ENCODE measurements at regions not wholly inside any gene's neighbourhood (a gene's known extent, or its start where the extent isn't known, plus 50 kb on each side); places are given as distances from the start of the nearest gene placed in this dataset.

DNA sequence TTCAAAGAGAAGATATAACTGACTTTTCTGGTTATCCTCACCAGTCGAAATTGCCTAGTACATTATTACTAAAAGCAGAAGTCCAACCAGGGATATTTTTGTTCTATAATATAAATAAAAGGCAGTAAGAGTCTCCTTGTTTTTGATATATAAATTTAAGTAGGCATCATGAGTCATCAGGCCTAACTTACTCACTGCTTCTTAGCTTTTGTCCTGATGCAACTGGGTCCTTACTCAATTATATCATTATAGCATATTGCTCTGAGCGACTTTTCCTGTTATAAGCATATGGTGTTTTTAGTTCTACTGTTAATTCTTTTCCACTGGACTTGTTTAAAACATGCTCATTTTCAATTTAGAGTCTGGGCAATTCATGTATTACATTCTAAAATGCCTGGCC, 910.1 kb downstream of the MCTP2 start:
- Histone ChIP-seq H3K9me3 (ENCODE audit: low read depth, low read length, poor library complexity, severe bottlenecking) (no peaks in the 10 kb centered on the region), H3K27ac (ENCODE audit: low read depth, low read length, poor library complexity, severe bottlenecking) (no peak overlapping the region), H3K4me3 (ENCODE audit: low read depth, low read length, poor library complexity, severe bottlenecking) (no peak overlapping the region), H3K27me3 (replicated peaks; ENCODE audit: insufficient read depth, low read depth, low read length, poor library complexity) (no peaks in the 10 kb centered on the region), H3K36me3 (ENCODE audit: insufficient read depth, low read length, poor library complexity, severe bottlenecking) (no peaks in the 10 kb centered on the region), H3K4me1 (ENCODE audit: insufficient read depth, low read length, poor library complexity, severe bottlenecking) (no peaks in the 10 kb centered on the region)
- no peak for DNase-seq (ENCODE audit: low spot score)
- BruUV-seq (replicated peaks): no TSS peak
- TF ChIP-seq, protein P1, sequence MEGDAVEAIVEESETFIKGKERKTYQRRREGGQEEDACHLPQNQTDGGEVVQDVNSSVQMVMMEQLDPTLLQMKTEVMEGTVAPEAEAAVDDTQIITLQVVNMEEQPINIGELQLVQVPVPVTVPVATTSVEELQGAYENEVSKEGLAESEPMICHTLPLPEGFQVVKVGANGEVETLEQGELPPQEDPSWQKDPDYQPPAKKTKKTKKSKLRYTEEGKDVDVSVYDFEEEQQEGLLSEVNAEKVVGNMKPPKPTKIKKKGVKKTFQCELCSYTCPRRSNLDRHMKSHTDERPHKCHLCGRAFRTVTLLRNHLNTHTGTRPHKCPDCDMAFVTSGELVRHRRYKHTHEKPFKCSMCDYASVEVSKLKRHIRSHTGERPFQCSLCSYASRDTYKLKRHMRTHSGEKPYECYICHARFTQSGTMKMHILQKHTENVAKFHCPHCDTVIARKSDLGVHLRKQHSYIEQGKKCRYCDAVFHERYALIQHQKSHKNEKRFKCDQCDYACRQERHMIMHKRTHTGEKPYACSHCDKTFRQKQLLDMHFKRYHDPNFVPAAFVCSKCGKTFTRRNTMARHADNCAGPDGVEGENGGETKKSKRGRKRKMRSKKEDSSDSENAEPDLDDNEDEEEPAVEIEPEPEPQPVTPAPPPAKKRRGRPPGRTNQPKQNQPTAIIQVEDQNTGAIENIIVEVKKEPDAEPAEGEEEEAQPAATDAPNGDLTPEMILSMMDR (conservative IDR thresholded peaks at IDR 0.05; ENCODE audit: low read depth, low read length): no peak
- TF ChIP-seq EZH2 (IDR thresholded peaks at IDR 0.05; ENCODE audit: borderline replicate concordance, low read depth, low read length, poor library complexity, severe bottlenecking): no peak
- POLR2A ChIA-PET (ENCODE audit: low non-redundant PET): no interaction called here
- intact Hi-C loops (cut with micrococcal nuclease; ENCODE audit: unreplicated experiment): no loop called here
- CTCF ChIA-PET: no interaction called here

DNA sequence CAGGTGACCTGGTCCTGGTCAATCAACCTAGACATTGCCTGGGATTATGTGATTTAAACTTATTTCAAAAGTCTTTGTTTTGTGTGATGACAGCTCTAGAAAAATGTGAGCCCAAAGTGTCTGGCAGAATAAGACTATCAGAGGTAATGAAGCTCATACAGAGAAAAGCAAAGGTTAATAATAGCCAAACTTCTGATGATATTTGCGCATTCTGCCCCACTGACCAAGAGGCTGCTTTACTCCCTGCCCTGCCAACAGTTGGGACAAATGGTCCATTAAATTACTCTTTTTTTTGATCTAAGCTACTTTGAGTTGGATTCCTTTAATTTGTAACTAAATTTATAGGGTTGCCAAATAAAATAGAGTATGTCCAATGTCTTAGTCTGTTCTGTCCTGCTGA, 911.2 kb downstream of the MCTP2 start:
- Histone ChIP-seq H3K27me3 (replicated peaks; ENCODE audit: insufficient read depth, low read depth, low read length, poor library complexity) (no peaks in the 10 kb centered on the region), H3K9me3 (ENCODE audit: low read depth, low read length, poor library complexity, severe bottlenecking) (no peaks in the 10 kb centered on the region), H3K27ac (ENCODE audit: low read depth, low read length, poor library complexity, severe bottlenecking) (no peak overlapping the region), H3K36me3 (ENCODE audit: insufficient read depth, low read length, poor library complexity, severe bottlenecking) (no peaks in the 10 kb centered on the region), H3K4me1 (ENCODE audit: insufficient read depth, low read length, poor library complexity, severe bottlenecking) (no peaks in the 10 kb centered on the region), H3K4me3 (ENCODE audit: low read depth, low read length, poor library complexity, severe bottlenecking) (no peak overlapping the region)
- no peak for TF ChIP-seq EZH2 (IDR thresholded peaks at IDR 0.05; ENCODE audit: borderline replicate concordance, low read depth, low read length, poor library complexity, severe bottlenecking)
- TF ChIP-seq, protein P1 (conservative IDR thresholded peaks at IDR 0.05; ENCODE audit: low read depth, low read length): no peak
- intact Hi-C loops (cut with micrococcal nuclease; ENCODE audit: unreplicated experiment): no loop called here
- POLR2A ChIA-PET (ENCODE audit: low non-redundant PET): no interaction called here
- DNase-seq (ENCODE audit: low spot score): no peak
- CTCF ChIA-PET: no interaction called here
- BruUV-seq (replicated peaks): no TSS peak

DNA sequence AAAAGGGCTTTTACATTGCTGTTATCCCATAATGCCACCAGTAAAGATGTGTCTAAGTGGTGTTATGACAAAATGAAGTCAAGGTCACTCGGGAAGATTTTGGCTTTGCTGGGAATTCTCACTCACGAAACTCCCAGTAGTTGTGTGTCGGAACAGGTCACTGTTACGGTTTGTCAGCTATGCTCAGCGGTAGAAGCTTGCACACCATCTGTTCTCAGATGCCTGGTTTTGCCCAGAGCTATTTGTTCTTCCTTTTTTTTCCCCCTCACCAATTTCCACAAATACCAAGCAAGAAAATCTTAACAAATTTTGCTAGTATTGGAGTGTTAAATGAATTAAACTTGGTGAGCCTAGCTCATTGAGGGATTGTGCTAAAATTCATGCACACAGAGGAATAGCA, 915.1 kb downstream of the MCTP2 start:
- no peak for DNase-seq (ENCODE audit: low spot score)
- H3K27ac ChIP-seq (ENCODE audit: low read depth, low read length, poor library complexity, severe bottlenecking): no peak overlapping the region
- CTCF ChIA-PET: no interaction called here
- intact Hi-C loops (cut with micrococcal nuclease; ENCODE audit: unreplicated experiment): no loop called here
- POLR2A ChIA-PET (ENCODE audit: low non-redundant PET): no interaction called here
- no peaks in the 10 kb centered on the region for H3K36me3 ChIP-seq (ENCODE audit: insufficient read depth, low read length, poor library complexity, severe bottlenecking)
- H3K4me1 ChIP-seq (ENCODE audit: insufficient read depth, low read length, poor library complexity, severe bottlenecking): no peaks in the 10 kb centered on the region
- no peak overlapping the region for H3K4me3 ChIP-seq (ENCODE audit: low read depth, low read length, poor library complexity, severe bottlenecking)
- no peaks in the 10 kb centered on the region for H3K9me3 ChIP-seq (ENCODE audit: low read depth, low read length, poor library complexity, severe bottlenecking)
- no TSS peak for BruUV-seq (replicated peaks)
- no peaks in the 10 kb centered on the region for H3K27me3 ChIP-seq (replicated peaks; ENCODE audit: insufficient read depth, low read depth, low read length, poor library complexity)
- no peak for TF ChIP-seq EZH2 (IDR thresholded peaks at IDR 0.05; ENCODE audit: borderline replicate concordance, low read depth, low read length, poor library complexity, severe bottlenecking)
- TF ChIP-seq, protein P1 (conservative IDR thresholded peaks at IDR 0.05; ENCODE audit: low read depth, low read length): no peak
